ENCODE measurements at regions not wholly inside any gene's neighbourhood (a gene's known extent, or its start where the extent isn't known, plus 50 kb on each side); places are given as distances from the start of the nearest gene placed in this dataset.

- TF ChIP-seq CTCF (IDR thresholded peaks at IDR 0.05) (no peak), GABPA (IDR thresholded peaks at IDR 0.05; ENCODE audit: low read depth) (no peak), JUND (IDR thresholded peaks at IDR 0.05) (no peak), RXRA (IDR thresholded peaks at IDR 0.05; ENCODE audit: borderline replicate concordance, low read depth) (no peak), TEAD4 (IDR thresholded peaks at IDR 0.05; ENCODE audit: borderline replicate concordance, insufficient read depth) (no peak), YY1 (IDR thresholded peaks at IDR 0.05; ENCODE audit: low read depth) (no peak), GATA2 (CRISPR knock-in tag; IDR thresholded peaks at IDR 0.05) (no peak), CHD2 (IDR thresholded peaks at IDR 0.05; ENCODE audit: low read length, partially characterized antibody) (no peak), MXI1 (IDR thresholded peaks at IDR 0.05; ENCODE audit: low read depth, low read length) (no peak), EP300 (IDR thresholded peaks at IDR 0.05; ENCODE audit: borderline replicate concordance in 1 of 2, low read depth in 1 of 2, low read length in 1 of 2) (peak in 1 of 2 experiments; percentile 25; a peak in 1 of 4 replicates), PBX3 (IDR thresholded peaks at IDR 0.05) (no peak), RAD21 (IDR thresholded peaks at IDR 0.05; ENCODE audit: low read length) (no peak)
These were observed 103.8 kb upstream of the HMGA2 start for GRCh38 chr12:65720136-65721130.

All from SK-N-SH (cell line).